ENCODE measurements at regions not wholly inside any gene's neighbourhood (a gene's known extent, or its start where the extent isn't known, plus 50 kb on each side); places are given as distances from the start of the nearest gene placed in this dataset.

DNA sequence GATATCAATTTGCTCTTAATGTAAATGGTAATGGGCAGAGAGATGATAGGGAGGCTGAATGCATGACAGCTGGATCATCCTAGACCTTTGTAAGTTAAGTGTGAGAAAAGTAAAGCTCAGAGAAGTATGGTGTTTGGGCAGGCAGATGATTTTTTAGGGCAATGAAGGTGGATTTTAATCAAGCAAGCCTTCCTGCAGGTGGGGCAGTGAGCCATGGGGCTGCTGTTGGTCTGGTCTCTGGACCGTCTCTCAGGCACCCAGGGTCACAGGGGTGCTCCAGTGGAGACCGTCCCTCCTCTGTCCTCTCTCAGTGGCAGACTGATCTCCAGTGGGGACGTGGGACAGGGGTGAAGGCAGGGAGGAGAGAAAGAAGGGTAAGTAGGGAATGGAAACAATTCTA is 69.8 kb upstream of the STK17B start:
- H3K4me1 ChIP-seq (ENCODE audit: insufficient read depth, low read length), result no peaks in the 10 kb centered on the region
- Mint-ChIP-seq H3K9me3 (no peaks in the 10 kb centered on the region), H3K36me3 (ENCODE audit: insufficient read depth in 1 of 3, low read depth in 3 of 3) (no peaks in the 10 kb centered on the region), H3K27me3 (ENCODE audit: low read depth) (no peaks in the 10 kb centered on the region), H3K4me3 (no peak overlapping the region), H3K27ac (no peak overlapping the region; a peak in 1 of 7 replicates), H3K4me1 (peaks cover 0 to 2% of the 10 kb centered on the region in 2 experiments; a peak in 1 of 4 replicates)
- H3K9ac ChIP-seq (ENCODE audit: extremely low read depth, insufficient read length, low read length), result no peak overlapping the region
- no peaks in the 10 kb centered on the region for H3K79me2 ChIP-seq (ENCODE audit: insufficient read depth, low read length)
- H3K4me2 ChIP-seq (ENCODE audit: insufficient read depth, insufficient read length, low read length), result no peak overlapping the region
- no peak overlapping the region for H2BK15ac ChIP-seq (ENCODE audit: low read depth, low read length)
- H3K9me3 ChIP-seq (ENCODE audit: control insufficient read depth, low read depth, low read length), result no peaks in the 10 kb centered on the region
- H2AK5ac ChIP-seq (ENCODE audit: insufficient read length, low read length), result no peak overlapping the region
- H4K8ac ChIP-seq (replicated peaks; ENCODE audit: insufficient read length, low read depth, low read length), result no peak overlapping the region
- no peak overlapping the region for H2BK12ac ChIP-seq (ENCODE audit: insufficient read length, low read depth, low read length)
- no peak overlapping the region for H3K56ac ChIP-seq (ENCODE audit: insufficient read length, low read depth, low read length)
- H3K79me1 ChIP-seq (ENCODE audit: insufficient read depth, low read depth, low read length, poor library complexity, severe bottlenecking), result no peaks in the 10 kb centered on the region
- no peak overlapping the region for H3T11ph ChIP-seq (ENCODE audit: low read length)
- H2BK5ac ChIP-seq (ENCODE audit: insufficient read length, low read length), result no peak overlapping the region
- no peak for DNase-seq
- H2BK20ac ChIP-seq (ENCODE audit: low read depth, low read length, poor library complexity, severe bottlenecking), result no peak overlapping the region
- no peak overlapping the region for H3K23ac ChIP-seq (ENCODE audit: insufficient read length, low read depth, low read length)
- H3K27me3 ChIP-seq (ENCODE audit: insufficient read depth, low read length), result no peaks in the 10 kb centered on the region
- H4K91ac ChIP-seq (ENCODE audit: insufficient read length, low read depth, low read length), result no peak overlapping the region
- H2AFZ ChIP-seq (ENCODE audit: low read length), result no peak overlapping the region
- no peaks in the 10 kb centered on the region for H3K23me2 ChIP-seq (ENCODE audit: insufficient read length, low read depth, low read length, poor library complexity, severe bottlenecking)
- H4K20me1 ChIP-seq (ENCODE audit: control insufficient read depth, insufficient read depth, insufficient read length), result no peaks in the 10 kb centered on the region
- no CpG with 5 or more reads among the region's 3 CpGs for whole genome bisulfite sequencing (ENCODE audit: extremely low coverage, insufficient read length, low lambda C conversion rate)
- H3K27ac ChIP-seq (ENCODE audit: insufficient read length, low read depth, low read length), result no peak overlapping the region
- H3K4ac ChIP-seq (ENCODE audit: low read depth, low read length), result no peak overlapping the region
- H3K14ac ChIP-seq (ENCODE audit: insufficient read depth, low read length), result no peak overlapping the region
- TF ChIP-seq CTCF (conservative IDR thresholded peaks at IDR 0.05), result no peak
- H4K5ac ChIP-seq (ENCODE audit: insufficient read length, low read depth, low read length), result no peak overlapping the region
- H3K18ac ChIP-seq (ENCODE audit: insufficient read length, low read depth, low read length), result no peak overlapping the region
- peak overlapping the region; percentile 6 for H2BK120ac ChIP-seq (ENCODE audit: low read depth, low read length, poor library complexity, severe bottlenecking)

Measured in H9 (cell line).